ENCODE measurements at regions not wholly inside any gene's neighbourhood (a gene's known extent, or its start where the extent isn't known, plus 50 kb on each side); places are given as distances from the start of the nearest gene placed in this dataset.

GRCh38 chr16:50964491-50964890 is 186.6 kb downstream of the SALL1 start:
- TF ChIP-seq POLR2AphosphoS5 (IDR thresholded peaks at IDR 0.05; ENCODE audit: low read depth, low read length) (no peak), POLR2A (IDR thresholded peaks at IDR 0.05; ENCODE audit: low read depth, low read length) (no peak), POU2F2 (IDR thresholded peaks at IDR 0.05; ENCODE audit: low read depth, low read length) (no peak)
